CD4-positive, alpha-beta T cell (primary cell): ENCODE measurements at regions not wholly inside any gene's neighbourhood (a gene's known extent, or its start where the extent isn't known, plus 50 kb on each side); places are given as distances from the start of the nearest gene placed in this dataset.

Source experiments
- ATAC-seq: fragments of 200-7000 bp; cut with Tn5 transposase; one replicate; pipeline ENCODE4 v1.10.0; 2022; ENCODE audit warnings: mild to moderate bottlenecking; ENCODE audit not compliant: poor library complexity
- CTCF ChIA-PET: fragments of 350-600 bp; sonication (Branson Sonifier 250); formaldehyde crosslinking; loops from one replicate; lab custom pipeline; 2021; ENCODE audit warnings: antibody characterized with exemption, inconsistent platforms; lab: Charles Lee
- POLR2A ChIA-PET: fragments of 350-600 bp; sonication (Branson Sonifier 250); formaldehyde crosslinking; loops from one replicate; lab custom pipeline; 2021; ENCODE audit warnings: antibody characterized with exemption, inconsistent platforms; lab: Charles Lee
- DNase-seq, 14 experiments: peaks; one replicate each; pipeline ENCODE4 v3.0.0-alpha.2; 2013 to 2020; ENCODE audit warnings: mixed read lengths in 2 of 14
- H3K27ac ChIP-seq, 2 donors: one replicate each; pipeline versions ENCODE4 v1.5.1 to v1.7.0; 2013; ENCODE audit warnings: low read length in 2 of 2, low read depth in 1 of 2, mild to moderate bottlenecking in 1 of 2
- H3K27me3 ChIP-seq, 2 experiments: 1 replicate in 1 of 2; 2 replicates in 1 of 2; pipeline versions ENCODE4 v1.6.1 to v1.7.0; 2013; ENCODE audit warnings: low read length in 2 of 2, control low read depth in 1 of 2, mild to moderate bottlenecking in 1 of 2, moderate library complexity in 1 of 2; ENCODE audit not compliant: insufficient read depth in 2 of 2, control insufficient read depth in 1 of 2
- H3K36me3 ChIP-seq: one replicate; pipeline ENCODE4 v1.6.1; 2013; ENCODE audit warnings: low read length, control low read depth; ENCODE audit not compliant: insufficient read depth
- H3K4me1 ChIP-seq: one replicate; pipeline ENCODE4 v1.6.1; 2013; ENCODE audit warnings: low read length, control low read depth; ENCODE audit not compliant: insufficient read depth
- H3K4me3 ChIP-seq: one replicate; pipeline ENCODE4 v1.5.1; 2013; ENCODE audit warnings: mild to moderate bottlenecking, low read length, moderate library complexity
- H3K9me3 ChIP-seq, 2 experiments: 1 replicate in 1 of 2; 2 replicates in 1 of 2; pipeline versions ENCODE4 v1.6.1 to v1.7.0; 2013; ENCODE audit warnings: low read length in 2 of 2, mild to moderate bottlenecking in 2 of 2, control low read depth in 1 of 2, moderate library complexity in 1 of 2; ENCODE audit not compliant: control insufficient read depth in 1 of 2, insufficient read depth in 1 of 2
- H3K27ac Mint-ChIP-seq: one replicate; pipeline ENCODE4 v1.8.0; 2020; ENCODE audit warnings: mixed read lengths
- H3K27me3 Mint-ChIP-seq: one replicate; pipeline ENCODE4 v1.8.0; 2021; ENCODE audit warnings: mixed read lengths
- H3K36me3 Mint-ChIP-seq: one replicate; pipeline ENCODE4 v1.8.0; 2021; ENCODE audit warnings: low read depth, mixed read lengths
- H3K4me1 Mint-ChIP-seq: one replicate; pipeline ENCODE4 v1.8.0; 2021; ENCODE audit warnings: low read depth, mixed read lengths
- H3K4me3 Mint-ChIP-seq: one replicate; pipeline ENCODE4 v1.8.0; 2020; ENCODE audit warnings: mild to moderate bottlenecking, mixed read lengths
- H3K9me3 Mint-ChIP-seq: one replicate; pipeline ENCODE4 v1.8.0; 2020; ENCODE audit warnings: mixed read lengths
- CTCF ChIP-seq: fragments of 200-600 bp; IDR thresholded peaks from one replicate; pipeline ENCODE4 v1.8.0; 2022; ENCODE audit warnings: antibody characterized with exemption, mild to moderate bottlenecking
- intact Hi-C, 2 experiments: fragments of 100-400 bp; cut with DNase I in 1 of 2; cut with micrococcal nuclease in 1 of 2; formaldehyde crosslinking; loops; one replicate each; pipeline versions ENCODE4 v1.15.1 to v1.9.0; 2023 to 2025; cut with DNase I, micrococcal nuclease

- POLR2A ChIA-PET = no interaction called here
- Histone ChIP-seq H3K36me3 (no peaks in the 10 kb centered on the region), H3K9me3 (no peaks in the 10 kb centered on the region), H3K4me3 (no peak overlapping the region), H3K27me3 (peaks cover 0 to 3% of the 10 kb centered on the region in 2 experiments), H3K27ac (no peak overlapping the region), H3K4me1 (no peaks in the 10 kb centered on the region)
- CTCF ChIA-PET = no interaction called here
- no peak overlapping the region for H3K4me3 Mint-ChIP-seq
- no peak for DNase-seq
- no peaks in the 10 kb centered on the region for H3K36me3 Mint-ChIP-seq
- intact Hi-C loops = no loop called here
- H3K9me3 Mint-ChIP-seq = peaks cover 2% of the 10 kb centered on the region
- H3K27me3 Mint-ChIP-seq = peaks cover 13% of the 10 kb centered on the region
- no peak overlapping the region for H3K27ac Mint-ChIP-seq
- no peak for TF ChIP-seq CTCF
- H3K4me1 Mint-ChIP-seq = no peaks in the 10 kb centered on the region
- ATAC-seq = no peak
Observed at GRCh38 chr5:175124821-175125220, 319.2 kb downstream of the DRD1 start.

- H3K27me3 ChIP-seq = peaks cover 0 to 3% of the 10 kb centered on the region in 2 experiments
- ATAC-seq (no peak), DNase-seq (no peak)
- no peak overlapping the region for H3K4me3 Mint-ChIP-seq
- H3K4me1 Mint-ChIP-seq = no peaks in the 10 kb centered on the region
- intact Hi-C loops = no loop called here
- no peaks in the 10 kb centered on the region for H3K4me1 ChIP-seq
- H3K36me3 Mint-ChIP-seq = no peaks in the 10 kb centered on the region
- no peaks in the 10 kb centered on the region for H3K36me3 ChIP-seq
- no peak for TF ChIP-seq CTCF
- no peak overlapping the region for H3K27ac ChIP-seq
- no peaks in the 10 kb centered on the region for H3K9me3 ChIP-seq
- peaks cover 2% of the 10 kb centered on the region for H3K9me3 Mint-ChIP-seq
- H3K27me3 Mint-ChIP-seq = peaks cover 13% of the 10 kb centered on the region
- CTCF ChIA-PET = no interaction called here
- no peak overlapping the region for H3K4me3 ChIP-seq
- no peak overlapping the region for H3K27ac Mint-ChIP-seq
- POLR2A ChIA-PET = no interaction called here
Observed at GRCh38 chr5:175124251-175124813, 319.6 kb downstream of the DRD1 start.

- POLR2A ChIA-PET = no interaction called here
- Mint-ChIP-seq H3K4me1 (no peaks in the 10 kb centered on the region), H3K9me3 (peaks cover 2% of the 10 kb centered on the region), H3K27ac (no peak overlapping the region), H3K36me3 (no peaks in the 10 kb centered on the region), H3K27me3 (peaks cover 16% of the 10 kb centered on the region), H3K4me3 (no peak overlapping the region)
- H3K4me3 ChIP-seq = no peak overlapping the region
- no peaks in the 10 kb centered on the region for H3K4me1 ChIP-seq
- CTCF ChIA-PET = no interaction called here
- H3K36me3 ChIP-seq = no peaks in the 10 kb centered on the region
- intact Hi-C loops = no loop called here
- no peaks in the 10 kb centered on the region for H3K9me3 ChIP-seq
- DNase-seq (no peak), ATAC-seq (no peak)
- peaks cover 0 to 3% of the 10 kb centered on the region in 2 experiments for H3K27me3 ChIP-seq
- no peak for TF ChIP-seq CTCF
- H3K27ac ChIP-seq = no peak overlapping the region
Observed at GRCh38 chr5:175123542-175123941, 320.4 kb downstream of the DRD1 start.
